ENCODE measurements at regions not wholly inside any gene's neighbourhood (a gene's known extent, or its start where the extent isn't known, plus 50 kb on each side); places are given as distances from the start of the nearest gene placed in this dataset.

GRCh38 chr1:239672256-239672655 lies 285.9 kb downstream of the CHRM3 start:
- Mint-ChIP-seq H3K9me3 (no peaks in the 10 kb centered on the region), H3K4me1 (peaks cover 31% of the 10 kb centered on the region), H3K27ac (no peak overlapping the region), H3K36me3 (no peaks in the 10 kb centered on the region), H3K27me3 (ENCODE audit: insufficient read depth, low read depth) (no peaks in the 10 kb centered on the region), H3K4me3 (no peak overlapping the region)
- Histone ChIP-seq H3K4me3 (no peak overlapping the region), H3K27ac (no peak overlapping the region), H3F3A (ENCODE audit: low read depth) (no peaks in the 10 kb centered on the region), H3K4me2 (no peak overlapping the region), H3K4me1 (peaks cover 16% of the 10 kb centered on the region), H2AFZ (replicated peaks) (no peak overlapping the region), H3K9ac (no peak overlapping the region), H3K27me3 (no peaks in the 10 kb centered on the region), H4K20me1 (ENCODE audit: low read depth) (no peaks in the 10 kb centered on the region), H3K36me3 (no peaks in the 10 kb centered on the region), H3K79me2 (ENCODE audit: low read depth) (no peaks in the 10 kb centered on the region), H3K9me3 (ENCODE audit: low read depth) (no peaks in the 10 kb centered on the region)
- TF ChIP-seq EZH2phosphoT487 (IDR thresholded peaks at IDR 0.05), result no peak
- DNase-seq (ENCODE audit: low spot score), result no peak

GRCh38 chr1:239675735-239676134 lies 289.4 kb downstream of the CHRM3 start:
- no peak overlapping the region for H3K4me2 ChIP-seq
- no peak overlapping the region for H3K4me3 ChIP-seq
- H3K36me3 Mint-ChIP-seq, result no peaks in the 10 kb centered on the region
- H3K4me1 Mint-ChIP-seq, result peaks cover 20% of the 10 kb centered on the region
- no peak overlapping the region for H3K9ac ChIP-seq
- no peaks in the 10 kb centered on the region for H3K27me3 Mint-ChIP-seq (ENCODE audit: insufficient read depth, low read depth)
- H3K4me1 ChIP-seq, result peaks cover 5% of the 10 kb centered on the region
- H3K9me3 ChIP-seq (ENCODE audit: low read depth), result no peaks in the 10 kb centered on the region
- no peaks in the 10 kb centered on the region for H3K9me3 Mint-ChIP-seq
- DNase-seq (ENCODE audit: low spot score), result no peak
- H3K4me3 Mint-ChIP-seq, result no peak overlapping the region
- no peaks in the 10 kb centered on the region for H3K27me3 ChIP-seq
- TF ChIP-seq CTCF (IDR thresholded peaks at IDR 0.05) (no peak), EZH2phosphoT487 (IDR thresholded peaks at IDR 0.05) (no peak), EZH2 (IDR thresholded peaks at IDR 0.05) (no peak)
- no peaks in the 10 kb centered on the region for H3K36me3 ChIP-seq
- no peak overlapping the region for H2AFZ ChIP-seq (replicated peaks)
- no peak overlapping the region for H3K27ac ChIP-seq
- no peaks in the 10 kb centered on the region for H3F3A ChIP-seq (ENCODE audit: low read depth)
- no peaks in the 10 kb centered on the region for H3K79me2 ChIP-seq (ENCODE audit: low read depth)
- no peak overlapping the region for H3K27ac Mint-ChIP-seq
- no peaks in the 10 kb centered on the region for H4K20me1 ChIP-seq (ENCODE audit: low read depth)

- no peak overlapping the region for H3K4me2 ChIP-seq
- H3K4me3 ChIP-seq, result no peak overlapping the region
- TF ChIP-seq EZH2 (IDR thresholded peaks at IDR 0.05) (no peak), EZH2phosphoT487 (IDR thresholded peaks at IDR 0.05) (no peak), CTCF (IDR thresholded peaks at IDR 0.05) (peak; percentile 19)
- no peaks in the 10 kb centered on the region for H3K36me3 ChIP-seq
- H4K20me1 ChIP-seq (ENCODE audit: low read depth), result no peaks in the 10 kb centered on the region
- H3K79me2 ChIP-seq (ENCODE audit: low read depth), result no peaks in the 10 kb centered on the region
- H3K27ac ChIP-seq, result no peak overlapping the region
- no peak for DNase-seq (ENCODE audit: low spot score)
- H3K27ac Mint-ChIP-seq, result no peak overlapping the region
- H3K9ac ChIP-seq, result no peak overlapping the region
- no peak overlapping the region for H3K4me3 Mint-ChIP-seq
- no peaks in the 10 kb centered on the region for H3K27me3 Mint-ChIP-seq (ENCODE audit: insufficient read depth, low read depth)
- H3K9me3 Mint-ChIP-seq, result no peaks in the 10 kb centered on the region
- H3K4me1 ChIP-seq, result peaks cover 5% of the 10 kb centered on the region
- H3K4me1 Mint-ChIP-seq, result peaks cover 20% of the 10 kb centered on the region
- H3K9me3 ChIP-seq (ENCODE audit: low read depth), result no peaks in the 10 kb centered on the region
- no peaks in the 10 kb centered on the region for H3K27me3 ChIP-seq
- H2AFZ ChIP-seq (replicated peaks), result no peak overlapping the region
- no peaks in the 10 kb centered on the region for H3F3A ChIP-seq (ENCODE audit: low read depth)
- H3K36me3 Mint-ChIP-seq, result no peaks in the 10 kb centered on the region
These were observed 290.3 kb downstream of the CHRM3 start for GRCh38 chr1:239676522-239677273.

GRCh38 chr1:239677362-239677761 lies 291.0 kb downstream of the CHRM3 start:
- no peaks in the 10 kb centered on the region for H3K36me3 ChIP-seq
- peaks cover 8% of the 10 kb centered on the region for H3K4me1 ChIP-seq
- no peak overlapping the region for H2AFZ ChIP-seq (replicated peaks)
- DNase-seq (ENCODE audit: low spot score), result no peak
- H3K27me3 ChIP-seq, result no peaks in the 10 kb centered on the region
- H3K27me3 Mint-ChIP-seq (ENCODE audit: insufficient read depth, low read depth), result no peaks in the 10 kb centered on the region
- no peaks in the 10 kb centered on the region for H3K9me3 Mint-ChIP-seq
- TF ChIP-seq CTCF (IDR thresholded peaks at IDR 0.05), result no peak
- TF ChIP-seq EZH2phosphoT487 (IDR thresholded peaks at IDR 0.05), result no peak
- no peak for TF ChIP-seq EZH2 (IDR thresholded peaks at IDR 0.05)
- no peak overlapping the region for H3K4me3 ChIP-seq
- no peak overlapping the region for H3K4me3 Mint-ChIP-seq
- H3K9ac ChIP-seq, result no peak overlapping the region
- H3K27ac Mint-ChIP-seq, result no peak overlapping the region
- no peak overlapping the region for H3K27ac ChIP-seq
- no peaks in the 10 kb centered on the region for H3F3A ChIP-seq (ENCODE audit: low read depth)
- H3K36me3 Mint-ChIP-seq, result no peaks in the 10 kb centered on the region
- no peaks in the 10 kb centered on the region for H3K79me2 ChIP-seq (ENCODE audit: low read depth)
- H3K4me1 Mint-ChIP-seq, result peaks cover 21% of the 10 kb centered on the region
- no peaks in the 10 kb centered on the region for H4K20me1 ChIP-seq (ENCODE audit: low read depth)
- no peaks in the 10 kb centered on the region for H3K9me3 ChIP-seq (ENCODE audit: low read depth)
- no peak overlapping the region for H3K4me2 ChIP-seq
